ENCODE measurements at regions not wholly inside any gene's neighbourhood (a gene's known extent, or its start where the extent isn't known, plus 50 kb on each side); places are given as distances from the start of the nearest gene placed in this dataset.

- Histone ChIP-seq H3K27me3 (ENCODE audit: control insufficient read depth, insufficient read depth, low read length) (no peaks in the 10 kb centered on the region), H3K9me3 (ENCODE audit: control insufficient read depth, insufficient read depth, low read length) (no peaks in the 10 kb centered on the region), H3K4me3 (ENCODE audit: low read depth, low read length) (no peak overlapping the region), H3K27ac (ENCODE audit: low read depth, low read length) (no peak overlapping the region)
- POLR2A ChIA-PET = no interaction called here
- no peak for TF ChIP-seq CTCF (IDR thresholded peaks at IDR 0.05; ENCODE audit: low read depth, low read length)
- CTCF ChIA-PET = no interaction called here
- DNase-seq (ENCODE audit: low read depth, low spot score) = no peak
Measured at GRCh38 chr4:81632581-81633299, 161.0 kb upstream of the RASGEF1B start.

GRCh38 chr4:81631958-81632441 lies 160.3 kb upstream of the RASGEF1B start:
- no peak overlapping the region for H3K27ac ChIP-seq (ENCODE audit: low read depth, low read length)
- CTCF ChIA-PET = no interaction called here
- TF ChIP-seq CTCF (IDR thresholded peaks at IDR 0.05; ENCODE audit: low read depth, low read length) = no peak
- POLR2A ChIA-PET = no interaction called here
- H3K9me3 ChIP-seq (ENCODE audit: control insufficient read depth, insufficient read depth, low read length) = no peaks in the 10 kb centered on the region
- no peak overlapping the region for H3K4me3 ChIP-seq (ENCODE audit: low read depth, low read length)
- DNase-seq (ENCODE audit: low read depth, low spot score) = no peak
- no peaks in the 10 kb centered on the region for H3K27me3 ChIP-seq (ENCODE audit: control insufficient read depth, insufficient read depth, low read length)

DNA sequence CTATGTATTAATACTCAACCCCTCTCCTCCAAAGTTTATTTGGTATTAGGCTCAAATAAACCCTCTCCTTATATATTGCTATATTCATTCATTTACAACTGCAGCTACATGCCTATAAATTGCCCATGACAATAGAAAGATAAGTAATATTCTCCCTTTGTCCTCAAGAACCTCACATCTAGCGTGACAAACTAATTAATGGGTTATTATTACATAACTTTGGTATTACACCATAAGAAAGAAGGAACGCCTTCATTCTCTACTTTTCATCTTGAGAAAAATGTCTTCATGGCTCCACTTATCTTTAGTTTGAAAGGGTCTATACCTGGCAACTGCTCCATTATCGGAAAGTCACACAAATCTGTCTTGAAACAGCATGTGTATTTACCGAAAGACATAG lies 157.7 kb upstream of the RASGEF1B start:
- no peak for TF ChIP-seq CTCF (IDR thresholded peaks at IDR 0.05; ENCODE audit: low read depth, low read length)
- no peaks in the 10 kb centered on the region for H3K27me3 ChIP-seq (ENCODE audit: control insufficient read depth, insufficient read depth, low read length)
- H3K9me3 ChIP-seq (ENCODE audit: control insufficient read depth, insufficient read depth, low read length) = no peaks in the 10 kb centered on the region
- H3K4me3 ChIP-seq (ENCODE audit: low read depth, low read length) = no peak overlapping the region
- no peak for DNase-seq (ENCODE audit: low read depth, low spot score)
- H3K27ac ChIP-seq (ENCODE audit: low read depth, low read length) = no peak overlapping the region
- ChIA-PET CTCF (no interaction called here), POLR2A (no interaction called here)

- no peak for DNase-seq (ENCODE audit: low read depth, low spot score)
- Histone ChIP-seq H3K27me3 (ENCODE audit: control insufficient read depth, insufficient read depth, low read length) (no peaks in the 10 kb centered on the region), H3K9me3 (ENCODE audit: control insufficient read depth, insufficient read depth, low read length) (no peaks in the 10 kb centered on the region), H3K27ac (ENCODE audit: low read depth, low read length) (no peak overlapping the region), H3K4me3 (ENCODE audit: low read depth, low read length) (no peak overlapping the region)
- ChIA-PET CTCF (no interaction called here), POLR2A (no interaction called here)
- TF ChIP-seq CTCF (IDR thresholded peaks at IDR 0.05; ENCODE audit: low read depth, low read length) = no peak
Measured at GRCh38 chr4:81628489-81628888, 156.8 kb upstream of the RASGEF1B start.

GRCh38 chr4:81627590-81627989 lies 155.9 kb upstream of the RASGEF1B start:
- Histone ChIP-seq H3K9me3 (ENCODE audit: control insufficient read depth, insufficient read depth, low read length) (no peaks in the 10 kb centered on the region), H3K27me3 (ENCODE audit: control insufficient read depth, insufficient read depth, low read length) (no peaks in the 10 kb centered on the region), H3K27ac (ENCODE audit: low read depth, low read length) (no peak overlapping the region), H3K4me3 (ENCODE audit: low read depth, low read length) (no peak overlapping the region)
- TF ChIP-seq CTCF (IDR thresholded peaks at IDR 0.05; ENCODE audit: low read depth, low read length) = no peak
- CTCF ChIA-PET = no interaction called here
- POLR2A ChIA-PET = no interaction called here
- DNase-seq (ENCODE audit: low read depth, low spot score) = no peak
